ENCODE measurements at regions not wholly inside any gene's neighbourhood (a gene's known extent, or its start where the extent isn't known, plus 50 kb on each side); places are given as distances from the start of the nearest gene placed in this dataset.

DNA sequence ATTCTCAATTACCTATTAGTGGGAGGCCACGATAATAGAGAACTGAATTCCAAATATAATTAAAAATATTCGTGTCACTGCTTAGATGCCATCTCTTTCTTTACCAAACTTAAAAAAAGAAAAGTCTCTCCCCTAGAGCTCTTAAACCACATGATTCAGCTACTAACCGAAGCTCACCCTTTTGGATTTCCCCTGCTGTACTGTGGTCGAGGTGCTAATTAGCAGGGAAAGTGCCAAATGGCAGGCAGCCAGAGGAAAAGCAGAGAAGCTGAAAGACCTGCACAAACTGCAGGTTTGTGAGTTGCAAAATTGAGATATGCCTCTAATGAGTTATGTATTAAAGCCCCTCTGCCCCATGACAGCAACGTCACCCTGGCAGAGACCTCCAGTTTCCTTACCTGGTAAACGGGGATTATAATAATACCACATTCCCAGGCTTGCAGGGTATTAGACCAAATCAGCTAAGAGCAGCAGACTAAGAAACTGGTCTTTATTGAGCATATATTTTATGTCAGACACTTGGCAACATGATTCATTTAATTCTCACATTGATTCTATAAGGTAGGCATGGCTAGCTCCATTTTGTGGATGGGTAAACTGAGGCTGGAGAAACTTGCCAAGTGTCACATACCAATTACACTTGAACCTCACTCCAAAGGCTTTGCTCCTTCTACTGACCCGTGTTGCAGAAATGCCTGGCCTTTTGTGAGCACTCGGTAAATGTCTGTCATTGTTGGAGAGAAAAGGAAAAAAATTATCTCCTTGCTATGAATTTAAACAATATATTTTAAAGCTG is 259.7 kb downstream of the LPIN1 start:
- TF ChIP-seq CTCF (IDR thresholded peaks at IDR 0.05; ENCODE audit: extremely low read depth in 1 of 2, insufficient read depth in 1 of 2, low read depth in 1 of 2, low read length in 2 of 2): no peak
- TF ChIP-seq POLR2AphosphoS5 (IDR thresholded peaks at IDR 0.05; ENCODE audit: insufficient read depth, low read depth, low read length): no peak
- TF ChIP-seq POLR2A (IDR thresholded peaks at IDR 0.05; ENCODE audit: low read depth, low read length): no peak
- no peak for TF ChIP-seq JUN (IDR thresholded peaks at IDR 0.05; ENCODE audit: borderline replicate concordance, insufficient read depth, insufficient read length, low read depth)
- TF ChIP-seq EZH2 (IDR thresholded peaks at IDR 0.05; ENCODE audit: borderline replicate concordance, low read depth, low read length, severe bottlenecking): no peak
- no peak for TF ChIP-seq MYC (IDR thresholded peaks at IDR 0.05; ENCODE audit: low read depth, low read length)
- no peak for TF ChIP-seq MAX (IDR thresholded peaks at IDR 0.05; ENCODE audit: insufficient read depth, insufficient read length)

Measured in endothelial cell of umbilical vein (primary cell).